HL-60 (cell line): ENCODE measurements at regions not wholly inside any gene's neighbourhood (a gene's known extent, or its start where the extent isn't known, plus 50 kb on each side); places are given as distances from the start of the nearest gene placed in this dataset.

ENCODE experiments used
- CTCF ChIP-seq: IDR thresholded peaks from one replicate; pipeline ENCODE4 v1.5.1; 2011; ENCODE audit warnings: low read length, control low read depth, inconsistent platforms; ENCODE audit not compliant: insufficient read depth
- GABPA ChIP-seq: IDR thresholded peaks from 2 replicates; pipeline ENCODE4 v1.6.1; 2012; ENCODE audit warnings: low read depth
- POLR2AphosphoS5 ChIP-seq: IDR thresholded peaks from 2 replicates; pipeline ENCODE4 v1.6.1; 2012; ENCODE audit warnings: low read depth
- SPI1 ChIP-seq: IDR thresholded peaks from 2 replicates; pipeline ENCODE4 v1.6.1; 2012; ENCODE audit warnings: low read depth, mild to moderate bottlenecking, borderline replicate concordance

DNA sequence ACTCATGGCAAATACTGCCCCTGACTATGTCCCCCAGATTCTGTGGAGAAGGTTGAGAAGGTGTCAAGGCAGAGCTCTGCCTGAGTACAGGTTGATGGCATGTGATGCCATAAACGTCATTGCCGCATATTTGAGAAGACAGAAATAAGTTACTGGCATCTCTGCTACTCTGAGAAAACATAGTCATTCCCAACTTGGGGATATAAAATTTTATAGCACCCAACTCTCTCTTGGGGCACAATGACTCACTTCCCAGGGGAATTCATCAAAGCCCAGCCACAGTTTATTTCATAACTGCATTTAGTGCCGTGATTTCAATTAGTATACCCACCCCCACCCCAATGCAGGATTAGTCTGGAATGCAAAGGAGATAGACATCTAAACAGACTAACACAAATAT is 101.9 kb upstream of the TNR start:
- TF ChIP-seq POLR2AphosphoS5: no peak
- TF ChIP-seq CTCF: no peak
- TF ChIP-seq SPI1: no peak
- TF ChIP-seq GABPA: no peak
